22Rv1 (cell line): ENCODE measurements at regions not wholly inside any gene's neighbourhood (a gene's known extent, or its start where the extent isn't known, plus 50 kb on each side); places are given as distances from the start of the nearest gene placed in this dataset.

ENCODE experiments used
- H3K27ac ChIP-seq: fragments of 450-650 bp; 2 replicates; pipeline ENCODE4 v1.5.1; 2017
- ZFX ChIP-seq: fragments of 450-650 bp; IDR thresholded peaks from 2 replicates; pipeline ENCODE4 v1.6.1; 2017; ENCODE audit warnings: antibody characterized with exemption, borderline replicate concordance
- TF ChIP-seq, protein P1 (sequence below): fragments of 450-650 bp; IDR thresholded peaks from 2 replicates; pipeline ENCODE4 v1.5.1; 2017; ENCODE audit warnings: mild to moderate bottlenecking

DNA sequence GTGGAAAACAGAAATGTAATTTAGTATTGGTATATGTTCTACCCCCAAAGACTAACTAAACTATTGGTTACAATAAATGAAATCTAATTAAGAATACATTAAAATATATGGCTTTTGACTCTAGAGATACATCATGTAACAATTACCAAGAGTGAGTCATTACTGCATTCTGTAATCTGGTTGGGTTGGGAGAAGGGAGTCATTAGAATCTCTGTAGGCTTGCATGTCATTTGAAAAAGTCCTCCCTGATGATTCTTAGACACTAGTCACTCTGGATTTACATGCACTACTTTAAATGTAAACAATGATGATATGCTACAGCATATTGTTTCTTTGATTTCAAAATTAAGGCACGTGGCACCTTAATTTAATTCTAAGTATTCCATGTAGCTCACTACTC is 293.4 kb upstream of the CHST9 start:
- no peak overlapping the region for H3K27ac ChIP-seq
- TF ChIP-seq, protein P1, sequence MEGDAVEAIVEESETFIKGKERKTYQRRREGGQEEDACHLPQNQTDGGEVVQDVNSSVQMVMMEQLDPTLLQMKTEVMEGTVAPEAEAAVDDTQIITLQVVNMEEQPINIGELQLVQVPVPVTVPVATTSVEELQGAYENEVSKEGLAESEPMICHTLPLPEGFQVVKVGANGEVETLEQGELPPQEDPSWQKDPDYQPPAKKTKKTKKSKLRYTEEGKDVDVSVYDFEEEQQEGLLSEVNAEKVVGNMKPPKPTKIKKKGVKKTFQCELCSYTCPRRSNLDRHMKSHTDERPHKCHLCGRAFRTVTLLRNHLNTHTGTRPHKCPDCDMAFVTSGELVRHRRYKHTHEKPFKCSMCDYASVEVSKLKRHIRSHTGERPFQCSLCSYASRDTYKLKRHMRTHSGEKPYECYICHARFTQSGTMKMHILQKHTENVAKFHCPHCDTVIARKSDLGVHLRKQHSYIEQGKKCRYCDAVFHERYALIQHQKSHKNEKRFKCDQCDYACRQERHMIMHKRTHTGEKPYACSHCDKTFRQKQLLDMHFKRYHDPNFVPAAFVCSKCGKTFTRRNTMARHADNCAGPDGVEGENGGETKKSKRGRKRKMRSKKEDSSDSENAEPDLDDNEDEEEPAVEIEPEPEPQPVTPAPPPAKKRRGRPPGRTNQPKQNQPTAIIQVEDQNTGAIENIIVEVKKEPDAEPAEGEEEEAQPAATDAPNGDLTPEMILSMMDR: no peak
- no peak for TF ChIP-seq ZFX

DNA sequence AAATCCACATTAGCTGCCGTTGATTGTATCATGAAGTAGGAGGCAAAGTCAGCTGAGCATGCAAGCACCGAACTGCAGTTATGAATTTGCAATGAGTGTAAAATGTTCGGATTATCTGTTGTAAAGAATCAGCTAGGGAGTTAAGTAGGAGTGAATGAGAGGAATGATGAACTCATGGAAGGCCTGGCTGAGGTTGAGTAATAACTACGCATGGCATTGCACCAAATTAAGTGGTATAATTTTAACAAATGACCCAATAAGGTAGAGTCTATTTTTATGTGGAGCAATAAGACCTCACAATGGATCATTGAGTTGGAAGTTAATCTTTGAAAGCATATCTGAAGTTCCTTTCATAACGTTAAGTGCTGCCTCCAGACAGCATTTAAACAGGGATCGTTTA is 288.2 kb upstream of the CHST9 start:
- H3K27ac ChIP-seq: no peak overlapping the region
- TF ChIP-seq, protein P1: no peak
- TF ChIP-seq ZFX: no peak

DNA sequence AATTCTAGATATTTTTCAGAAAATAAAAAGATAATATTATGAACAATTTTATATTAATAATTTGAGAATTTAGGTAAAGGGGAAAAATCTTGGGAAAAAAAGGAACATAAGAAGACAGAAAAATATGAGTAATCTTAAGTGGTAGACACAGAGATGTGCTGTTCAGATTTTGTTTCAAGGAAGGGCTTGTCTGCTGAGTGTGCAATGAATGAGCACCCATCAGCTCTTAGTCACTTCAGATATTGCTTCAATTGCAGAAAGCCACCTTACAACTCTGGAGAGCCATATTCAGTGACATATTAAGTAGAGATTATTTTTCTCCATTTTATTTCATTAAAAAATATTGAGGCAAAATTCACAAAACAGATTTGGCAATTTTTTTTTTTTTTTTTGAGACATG is 282.0 kb upstream of the CHST9 start:
- TF ChIP-seq, protein P1: no peak
- TF ChIP-seq ZFX: no peak
- no peak overlapping the region for H3K27ac ChIP-seq

DNA sequence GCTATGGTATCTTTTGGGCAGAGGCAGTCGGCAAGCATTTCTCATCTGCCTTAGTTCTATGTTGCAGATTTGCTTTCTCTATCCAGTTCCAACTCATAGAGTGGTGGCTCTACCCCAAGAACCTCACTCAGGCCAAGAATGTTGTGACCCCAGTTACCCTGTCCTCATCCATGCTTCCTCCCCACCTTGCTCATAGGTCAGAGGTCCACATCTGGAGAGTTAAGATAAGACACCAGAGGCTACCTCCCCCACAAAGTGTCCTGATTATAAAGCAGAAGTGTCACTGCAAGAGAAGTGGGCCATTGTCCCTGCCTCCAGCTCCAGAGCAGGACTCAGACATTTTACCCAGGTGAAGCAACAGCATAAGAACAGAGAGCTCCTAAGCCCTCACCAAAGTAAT is 276.8 kb upstream of the CHST9 start:
- no peak overlapping the region for H3K27ac ChIP-seq
- TF ChIP-seq ZFX: no peak
- TF ChIP-seq, protein P1: no peak

DNA sequence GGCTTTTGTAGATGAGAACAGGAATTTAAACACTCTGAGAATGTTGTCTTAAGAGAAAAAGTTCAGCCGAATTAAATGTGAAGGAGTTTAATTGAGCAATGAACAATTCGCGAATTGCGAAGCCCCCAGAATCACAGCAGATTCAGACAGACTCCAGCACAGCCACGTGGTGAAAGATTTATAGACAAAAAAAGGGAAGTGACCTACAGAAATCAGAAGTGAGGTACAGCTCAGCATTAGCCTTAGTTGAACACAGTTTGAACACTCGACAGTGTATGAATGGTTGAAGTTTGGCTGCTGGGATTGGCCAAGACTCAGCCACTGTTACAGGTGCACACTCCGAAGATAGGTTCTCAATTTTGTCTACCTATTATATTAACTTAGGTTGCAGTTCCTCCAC is 264.0 kb upstream of the CHST9 start:
- no peak for TF ChIP-seq ZFX
- TF ChIP-seq, protein P1: no peak
- no peak overlapping the region for H3K27ac ChIP-seq

DNA sequence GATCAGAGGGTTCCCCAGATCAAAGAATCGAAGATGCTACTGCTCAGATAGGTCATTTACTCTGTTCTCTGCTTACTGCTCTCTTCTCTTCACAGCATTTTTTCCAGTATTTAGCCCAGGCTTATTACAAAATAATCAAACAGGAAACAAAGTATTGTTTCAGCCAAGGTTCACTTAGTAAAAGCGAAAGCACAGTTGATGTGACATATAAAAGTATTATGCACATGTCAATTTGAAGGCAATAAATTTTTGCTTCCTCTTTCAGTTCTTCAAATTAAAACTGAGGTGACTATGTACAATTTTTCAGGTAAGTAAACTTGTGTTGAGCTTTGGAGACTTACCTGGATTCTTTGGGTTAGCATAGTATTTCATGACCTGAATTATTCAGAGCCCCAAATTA is 262.8 kb upstream of the CHST9 start:
- no peak for TF ChIP-seq ZFX
- TF ChIP-seq, protein P1: no peak
- H3K27ac ChIP-seq: no peak overlapping the region

DNA sequence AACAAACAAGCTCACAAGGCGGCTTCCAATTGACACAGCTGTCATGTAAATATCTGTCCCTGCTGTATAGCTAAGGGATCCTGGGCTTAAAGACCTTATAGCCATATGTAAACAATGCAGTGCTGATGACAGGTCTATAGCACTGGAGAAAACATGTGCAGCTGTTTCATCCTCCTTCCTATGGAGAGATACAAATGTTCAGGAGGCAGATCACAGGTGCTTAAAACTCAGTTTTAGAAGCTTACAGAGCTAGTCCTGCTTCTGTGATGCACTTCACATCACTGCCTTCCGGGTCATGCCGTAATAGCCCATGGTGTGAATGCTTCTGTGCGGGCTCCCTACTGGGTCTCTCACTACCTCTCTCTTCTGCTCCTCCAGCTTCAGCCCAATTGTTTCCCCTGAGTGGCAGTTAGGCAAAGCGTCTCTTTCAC is 262.4 kb upstream of the CHST9 start:
- TF ChIP-seq, protein P1: no peak
- no peak for TF ChIP-seq ZFX
- no peak overlapping the region for H3K27ac ChIP-seq

DNA sequence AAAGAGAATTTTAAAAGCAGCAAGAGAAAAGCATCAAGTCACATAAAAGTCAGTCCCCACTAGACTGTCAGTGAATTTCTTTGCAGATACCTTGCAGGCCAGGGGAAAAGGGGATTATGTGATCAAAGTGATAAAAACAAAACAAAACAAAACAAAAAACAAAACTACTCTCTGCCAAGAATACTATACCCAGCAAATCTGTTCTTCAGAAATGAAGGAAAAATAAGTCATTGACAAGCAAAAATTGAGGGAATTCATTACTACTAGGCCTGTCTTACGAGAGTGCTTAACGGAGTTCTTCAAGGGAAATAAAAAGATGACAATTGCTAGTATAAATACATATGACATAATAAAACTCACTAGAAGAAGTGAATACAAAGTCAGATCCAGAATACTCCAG is 245.5 kb upstream of the CHST9 start:
- no peak overlapping the region for H3K27ac ChIP-seq
- TF ChIP-seq, protein P1: no peak
- TF ChIP-seq ZFX: no peak
